OCI-M1 (cell line): ENCODE measurements at regions not wholly inside any gene's neighbourhood (a gene's known extent, or its start where the extent isn't known, plus 50 kb on each side); places are given as distances from the start of the nearest gene placed in this dataset.
A peak's percentile ranks its signal among the peaks of the same experiment; 100 is the strongest.
"Not testable (repeated sequence)": the region's sequence is repeated elsewhere in the genome, so short reads cannot be mapped to it uniquely, and the experiment has no call there.

Experiments used
- DNase-seq: peaks from one replicate; lab custom pipeline; 2025; lab: John Stamatoyannopoulos, UW

GRCh38 chr5:104599726-104600125, 1037.1 kb upstream of the NUDT12 start:
- no peak for DNase-seq

DNA sequence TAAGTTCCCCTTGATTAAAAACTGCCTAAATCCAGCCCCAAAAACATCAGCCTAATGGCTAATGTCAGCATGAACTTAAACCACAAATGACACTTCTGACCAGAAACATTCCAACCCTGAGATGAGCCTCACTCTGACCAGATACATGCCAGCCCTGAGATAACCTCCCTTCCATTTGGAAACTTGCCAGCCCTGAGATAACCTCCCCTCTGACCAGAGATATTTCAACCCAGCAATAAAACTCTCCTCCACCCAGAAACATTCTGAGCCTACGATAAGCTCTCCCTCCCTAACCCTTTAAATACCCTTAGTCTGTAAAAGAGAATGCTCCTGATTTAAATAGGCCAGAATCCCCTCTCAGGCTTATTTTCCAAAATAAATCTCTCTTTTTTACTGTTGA, 1035.7 kb upstream of the NUDT12 start:
- peak; percentile 93 for DNase-seq

- peak; percentile 24 for DNase-seq
These were observed 1032.3 kb upstream of the NUDT12 start for GRCh38 chr5:104594850-104595249.

DNA sequence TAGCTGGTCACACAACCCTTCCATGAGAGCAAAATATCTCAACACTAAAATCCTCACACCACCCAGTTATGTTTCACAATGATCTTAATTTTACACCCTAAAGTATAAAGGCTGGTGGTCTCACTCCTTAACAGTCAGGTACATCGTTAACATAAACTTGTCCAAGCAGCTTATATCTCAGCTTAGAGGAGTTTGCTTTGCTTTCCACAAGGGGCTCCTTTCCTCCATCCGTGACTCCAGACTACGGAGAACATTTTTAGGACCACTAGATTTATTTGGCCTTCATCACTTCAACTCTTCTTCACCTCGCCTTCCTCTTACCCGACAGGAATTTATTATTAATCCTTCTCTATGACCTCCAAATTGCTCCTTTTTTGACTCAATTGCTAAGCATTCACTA, 1014.1 kb upstream of the NUDT12 start:
- DNase-seq = no peak

DNA sequence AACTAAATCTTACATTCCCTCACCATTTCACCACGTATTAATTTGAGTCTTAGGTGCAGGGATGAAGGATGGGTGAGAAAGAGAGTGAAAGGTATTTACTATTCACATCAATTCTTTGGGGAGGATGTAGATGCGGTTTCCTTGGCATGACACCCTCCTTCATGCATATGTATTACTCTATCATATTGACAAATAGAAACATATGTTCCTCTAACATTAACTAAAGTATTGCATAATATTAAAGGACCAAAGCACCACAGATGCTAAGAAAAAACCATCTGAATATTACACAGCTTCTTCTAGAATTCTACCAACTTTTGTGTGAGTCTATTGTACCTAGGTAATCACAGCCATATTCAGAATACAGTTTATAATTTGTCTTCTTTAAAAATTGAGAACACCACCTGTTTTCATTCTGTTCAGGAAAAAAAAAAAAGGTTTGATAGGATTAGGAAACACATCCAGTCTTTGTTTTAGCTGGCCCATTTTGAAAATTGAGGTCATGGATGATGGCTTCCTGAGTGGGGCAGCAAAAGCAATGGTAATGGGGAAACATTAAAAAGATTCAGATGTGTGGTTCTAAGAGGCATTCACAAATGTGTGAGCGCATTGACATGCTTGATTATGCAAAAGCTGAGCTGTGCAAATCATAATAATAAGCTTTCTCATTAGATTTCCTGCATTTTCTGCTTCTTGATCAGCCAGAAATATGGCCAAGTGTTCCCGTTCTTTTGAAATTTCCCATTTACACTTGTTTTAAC, 1011.5 kb upstream of the NUDT12 start:
- peak; percentile 9 for DNase-seq

- no peak for DNase-seq
These were observed 1007.0 kb upstream of the NUDT12 start for GRCh38 chr5:104569621-104570020.

DNA sequence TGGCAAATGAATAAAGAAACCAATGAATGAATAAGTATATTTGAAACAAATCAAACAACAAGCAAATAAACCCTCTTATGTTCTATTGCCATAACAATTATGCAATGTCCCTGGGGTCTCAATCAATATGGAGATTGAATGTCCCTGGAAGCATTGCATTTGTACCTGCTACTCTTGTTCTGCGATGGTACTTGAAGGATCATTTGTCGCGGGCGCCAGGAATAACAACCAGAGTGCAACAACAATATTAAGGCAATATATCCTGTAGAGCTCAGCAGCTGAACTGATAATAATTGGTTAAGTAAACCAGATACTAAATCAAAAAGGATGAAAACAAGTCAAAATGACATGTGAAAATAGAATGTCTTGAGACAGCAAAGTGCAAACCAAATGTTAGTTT, 1001.9 kb upstream of the NUDT12 start:
- no peak for DNase-seq

GRCh38 chr5:104556957-104557356, 994.4 kb upstream of the NUDT12 start:
- no peak for DNase-seq

GRCh38 chr5:104551628-104552027, 989.0 kb upstream of the NUDT12 start:
- no peak for DNase-seq

GRCh38 chr5:104546871-104547270, 984.3 kb upstream of the NUDT12 start:
- not testable (repeated sequence) for DNase-seq

GRCh38 chr5:104541141-104541785, 978.7 kb upstream of the NUDT12 start:
- no peak for DNase-seq

DNA sequence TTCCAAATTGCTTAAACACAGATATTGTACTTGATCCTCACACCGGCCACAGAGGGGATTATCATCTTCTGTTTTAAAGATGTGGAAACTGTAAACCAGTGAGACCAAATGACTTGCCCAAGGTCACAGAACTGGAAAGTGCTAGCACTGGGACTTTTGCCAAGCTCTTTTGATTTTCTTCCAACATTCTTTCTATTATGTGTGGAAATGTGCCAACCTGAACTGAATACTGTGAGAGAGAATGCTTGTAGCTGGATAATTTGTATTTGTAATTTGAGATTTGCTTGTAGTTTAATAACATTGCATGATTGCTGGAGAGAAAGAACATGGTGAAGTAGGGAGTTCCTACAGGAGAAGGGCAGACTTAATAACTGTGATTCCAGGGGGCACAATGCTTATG, 977.9 kb upstream of the NUDT12 start:
- DNase-seq = peak; percentile 28

DNA sequence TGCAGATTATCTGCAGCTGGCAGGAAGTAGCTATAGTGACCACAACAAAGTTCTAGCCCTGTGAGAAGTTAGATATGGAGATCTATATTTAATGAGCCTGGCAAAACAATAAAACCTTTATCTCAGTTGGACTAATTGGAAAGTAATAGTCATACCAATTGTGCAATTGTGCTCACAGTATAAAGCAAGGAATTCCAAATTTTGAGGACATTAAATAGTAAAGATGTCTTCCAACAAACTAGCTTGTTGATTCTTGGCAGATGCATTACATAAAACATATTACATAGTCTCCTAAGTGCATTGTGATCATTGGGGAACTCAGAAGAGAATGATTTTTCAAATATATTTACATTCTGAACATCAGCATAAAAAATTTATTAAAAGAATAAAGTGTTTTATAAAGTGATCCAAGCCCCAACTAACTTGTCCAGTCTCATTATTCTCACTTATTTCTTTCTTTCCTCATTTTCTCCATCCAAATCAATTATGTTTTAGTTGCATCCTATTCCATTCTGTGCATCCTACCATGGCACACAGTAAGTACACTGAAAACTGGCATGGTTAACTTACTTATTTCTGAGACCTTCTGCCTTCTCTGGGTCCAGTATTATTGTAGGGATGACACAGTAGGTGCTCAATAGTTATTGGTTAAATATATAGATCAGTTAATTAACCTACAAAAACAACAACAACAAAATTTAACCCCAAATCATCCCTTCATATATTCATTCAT, 977.2 kb upstream of the NUDT12 start:
- peak; percentile 33 for DNase-seq

- DNase-seq = no peak
These were observed 976.1 kb upstream of the NUDT12 start for GRCh38 chr5:104538734-104539133.

DNA sequence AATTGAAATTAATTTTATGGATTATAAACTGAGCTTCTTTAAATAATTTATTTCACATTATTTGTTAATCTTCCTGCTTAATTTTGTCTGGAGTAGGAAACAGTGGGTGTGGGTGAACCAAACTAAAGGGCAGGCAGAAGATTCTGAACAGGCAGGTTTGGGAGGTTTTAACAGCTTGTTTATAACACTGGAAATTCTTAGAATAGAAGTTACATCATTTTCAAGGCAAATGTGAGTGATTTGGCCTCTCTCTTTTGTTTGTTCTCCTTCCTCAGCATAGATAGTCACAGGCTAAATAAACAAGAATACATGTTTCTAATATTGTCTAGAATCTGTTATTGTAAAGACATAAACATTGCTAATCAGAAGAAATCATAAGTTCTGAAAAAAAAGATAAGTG, 970.9 kb upstream of the NUDT12 start:
- DNase-seq = peak; percentile 83

DNA sequence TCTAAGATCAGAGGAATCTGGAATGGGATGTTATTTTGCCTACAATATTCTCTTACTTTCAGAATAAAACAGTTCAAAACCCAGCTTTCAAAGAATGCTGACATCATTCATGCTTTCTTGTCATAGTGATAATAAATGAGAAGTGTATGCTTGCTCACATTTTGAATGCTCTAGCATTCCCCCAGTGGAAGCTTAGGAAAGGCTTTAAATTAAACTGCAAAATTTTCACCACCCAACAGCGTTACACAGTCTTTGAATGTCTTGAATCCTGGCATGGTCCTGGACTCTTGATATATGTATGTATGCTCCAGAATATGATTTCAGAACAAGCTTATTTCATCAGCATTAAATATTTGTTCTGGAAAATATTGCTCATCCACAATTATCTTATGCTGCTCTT, 964.3 kb upstream of the NUDT12 start:
- DNase-seq = peak; percentile 33

DNA sequence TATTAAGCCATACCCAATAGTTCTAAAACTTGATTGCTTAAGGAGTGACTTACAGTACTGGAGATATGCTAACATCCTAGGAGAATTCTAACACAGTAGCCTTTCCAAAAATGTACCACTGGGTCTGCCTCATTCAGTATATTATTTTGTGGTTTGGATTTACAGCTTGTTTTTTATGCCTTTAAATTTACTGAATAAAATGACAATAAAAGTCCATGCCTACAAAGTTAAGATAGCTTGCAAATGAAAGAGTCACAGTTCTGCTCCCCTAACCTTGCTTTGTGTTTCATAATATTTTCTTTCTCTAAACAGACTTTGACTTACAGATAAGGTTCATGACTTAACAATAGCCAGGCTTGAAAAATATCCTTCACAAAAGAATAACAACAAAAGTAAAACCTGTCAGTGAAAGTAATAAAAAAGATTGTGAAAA, 951.1 kb upstream of the NUDT12 start:
- peak; percentile 16 for DNase-seq

GRCh38 chr5:104513121-104513602, 950.6 kb upstream of the NUDT12 start:
- no peak for DNase-seq

- no peak for DNase-seq
These were observed 949.7 kb upstream of the NUDT12 start for GRCh38 chr5:104512063-104512825.

DNA sequence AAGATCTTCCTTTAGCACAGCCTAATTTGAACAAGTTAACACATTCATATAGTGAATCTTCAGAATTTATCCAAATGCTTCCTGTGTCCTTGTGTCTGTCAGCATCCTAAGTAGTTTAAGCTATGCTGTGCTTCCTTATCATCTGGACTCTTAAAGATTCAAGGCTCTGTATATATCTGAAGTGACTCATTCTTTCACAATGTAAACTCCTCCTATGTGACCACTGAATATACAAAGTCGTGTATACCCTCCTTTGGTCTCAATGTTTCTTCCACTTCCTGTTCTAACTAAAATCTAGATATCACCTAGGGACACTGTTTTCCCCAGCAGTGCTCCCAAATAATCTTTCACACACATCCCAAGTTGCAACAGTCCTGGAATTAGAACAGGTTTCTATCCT, 935.7 kb upstream of the NUDT12 start:
- peak; percentile 80 for DNase-seq

- peak; percentile 76 for DNase-seq
These were observed 931.5 kb upstream of the NUDT12 start for GRCh38 chr5:104494083-104494482.

DNA sequence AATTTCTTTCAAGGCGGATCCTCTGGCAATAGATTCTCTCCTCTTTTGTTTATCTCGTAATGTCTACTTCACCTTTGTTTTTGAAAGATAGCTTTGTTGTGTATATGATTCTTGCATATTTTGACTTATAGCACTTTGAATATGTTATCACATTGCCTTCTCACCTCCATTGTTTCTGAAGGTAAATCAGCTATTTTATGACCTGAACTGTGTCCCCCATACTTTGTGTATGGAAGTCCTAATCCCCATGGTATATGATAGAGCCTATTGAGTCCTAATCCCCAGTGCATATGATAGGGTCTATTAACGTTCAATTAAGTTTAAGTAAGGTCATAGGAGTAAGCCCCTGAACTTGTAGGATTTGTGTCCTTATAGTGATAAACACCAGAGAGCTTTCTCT, 910.2 kb upstream of the NUDT12 start:
- no peak for DNase-seq
